ENCODE measurements at regions not wholly inside any gene's neighbourhood (a gene's known extent, or its start where the extent isn't known, plus 50 kb on each side); places are given as distances from the start of the nearest gene placed in this dataset.
"Not testable (repeated sequence)": the region's sequence is repeated elsewhere in the genome, so short reads cannot be mapped to it uniquely, and the experiment has no call there.

GRCh38 chr4:156176896-156177295 is 223.2 kb upstream of the CTSO start:
- no peak for DNase-seq (ENCODE audit: low spot score)

- DNase-seq (ENCODE audit: low spot score): no peak
These were observed 220.3 kb upstream of the CTSO start for GRCh38 chr4:156173937-156174336.

GRCh38 chr4:156173486-156173885 is 219.8 kb upstream of the CTSO start:
- DNase-seq (ENCODE audit: low spot score): no peak

GRCh38 chr4:156169861-156170260 is 216.2 kb upstream of the CTSO start:
- no peak for DNase-seq (ENCODE audit: low spot score)

GRCh38 chr4:156169011-156169410 is 215.3 kb upstream of the CTSO start:
- peak; percentile 6 for DNase-seq (ENCODE audit: low spot score)

GRCh38 chr4:156168288-156168687 is 214.6 kb upstream of the CTSO start:
- no peak for DNase-seq (ENCODE audit: low spot score)

- DNase-seq (ENCODE audit: low spot score): no peak
These were observed 205.1 kb upstream of the CTSO start for GRCh38 chr4:156158747-156159146.

- DNase-seq (ENCODE audit: low spot score): no peak
These were observed 201.3 kb upstream of the CTSO start for GRCh38 chr4:156154978-156155377.

GRCh38 chr4:156146571-156146970 is 192.9 kb upstream of the CTSO start:
- DNase-seq (ENCODE audit: low spot score): no peak

- no peak for DNase-seq (ENCODE audit: low spot score)
These were observed 191.3 kb upstream of the CTSO start for GRCh38 chr4:156144961-156145360.

- DNase-seq (ENCODE audit: low spot score): no peak
These were observed 185.2 kb upstream of the CTSO start for GRCh38 chr4:156138781-156139280.

- no peak for DNase-seq (ENCODE audit: low spot score)
These were observed 184.2 kb upstream of the CTSO start for GRCh38 chr4:156137679-156138473.

- no peak for DNase-seq (ENCODE audit: low spot score)
These were observed 178.5 kb upstream of the CTSO start for GRCh38 chr4:156132196-156132595.

- no peak for DNase-seq (ENCODE audit: low spot score)
These were observed 174.9 kb upstream of the CTSO start for GRCh38 chr4:156128616-156129015.

GRCh38 chr4:156118507-156119220 is 165.0 kb upstream of the CTSO start:
- DNase-seq (ENCODE audit: low spot score): no peak

GRCh38 chr4:156117743-156118142 is 164.1 kb upstream of the CTSO start:
- no peak for DNase-seq (ENCODE audit: low spot score)

- DNase-seq (ENCODE audit: low spot score): no peak
These were observed 163.3 kb upstream of the CTSO start for GRCh38 chr4:156116991-156117390.

- DNase-seq (ENCODE audit: low spot score): no peak
These were observed 159.6 kb upstream of the CTSO start for GRCh38 chr4:156113138-156113765.

GRCh38 chr4:156111686-156112085 is 158.0 kb upstream of the CTSO start:
- no peak for DNase-seq (ENCODE audit: low spot score)

GRCh38 chr4:156109943-156110900 is 156.6 kb upstream of the CTSO start:
- DNase-seq (ENCODE audit: low spot score): no peak

GRCh38 chr4:156109087-156109486 is 155.4 kb upstream of the CTSO start:
- not testable (repeated sequence) for DNase-seq (ENCODE audit: low spot score)

- DNase-seq (ENCODE audit: low spot score): no peak
These were observed 149.6 kb upstream of the CTSO start for GRCh38 chr4:156103311-156103710.

All from putamen (tissue), 1 donor.